ENCODE measurements at regions not wholly inside any gene's neighbourhood (a gene's known extent, or its start where the extent isn't known, plus 50 kb on each side); places are given as distances from the start of the nearest gene placed in this dataset.

GRCh38 chr2:156864753-156865152 is 392.8 kb upstream of the GALNT5 start:
- Histone ChIP-seq H4K20me1 (no peaks in the 10 kb centered on the region), H3K27ac (no peak overlapping the region), H3K9me3 (no peaks in the 10 kb centered on the region), H3K4me2 (no peak overlapping the region), H3K4me1 (no peaks in the 10 kb centered on the region), H3K9ac (no peak overlapping the region), H3K27me3 (no peaks in the 10 kb centered on the region), H3K36me3 (no peaks in the 10 kb centered on the region), H3K4me3 (no peak overlapping the region)
- TF ChIP-seq Cebpa-rat (IDR thresholded peaks at IDR 0.05): no peak

GRCh38 chr2:156867201-156867600 is 390.3 kb upstream of the GALNT5 start:
- no peaks in the 10 kb centered on the region for H3K36me3 ChIP-seq
- no peaks in the 10 kb centered on the region for H3K4me1 ChIP-seq
- H3K4me2 ChIP-seq: no peak overlapping the region
- no peaks in the 10 kb centered on the region for H4K20me1 ChIP-seq
- H3K4me3 ChIP-seq: no peak overlapping the region
- H3K9ac ChIP-seq: no peak overlapping the region
- TF ChIP-seq Cebpa-rat (IDR thresholded peaks at IDR 0.05): no peak
- no peaks in the 10 kb centered on the region for H3K27me3 ChIP-seq
- H3K9me3 ChIP-seq: no peaks in the 10 kb centered on the region
- no peak overlapping the region for H3K27ac ChIP-seq

- no peak for TF ChIP-seq Cebpa-rat (IDR thresholded peaks at IDR 0.05)
- H3K36me3 ChIP-seq: no peaks in the 10 kb centered on the region
- H3K27ac ChIP-seq: no peak overlapping the region
- no peak overlapping the region for H3K9ac ChIP-seq
- no peaks in the 10 kb centered on the region for H3K4me1 ChIP-seq
- H3K27me3 ChIP-seq: no peaks in the 10 kb centered on the region
- no peaks in the 10 kb centered on the region for H4K20me1 ChIP-seq
- H3K4me3 ChIP-seq: no peak overlapping the region
- no peak overlapping the region for H3K4me2 ChIP-seq
- H3K9me3 ChIP-seq: no peaks in the 10 kb centered on the region
Measured at GRCh38 chr2:156874707-156875106, 382.8 kb upstream of the GALNT5 start.

- H3K4me3 ChIP-seq: no peak overlapping the region
- H3K4me2 ChIP-seq: no peak overlapping the region
- no peak overlapping the region for H3K27ac ChIP-seq
- H4K20me1 ChIP-seq: no peaks in the 10 kb centered on the region
- TF ChIP-seq Cebpa-rat (IDR thresholded peaks at IDR 0.05): no peak
- H3K9me3 ChIP-seq: no peaks in the 10 kb centered on the region
- H3K4me1 ChIP-seq: no peaks in the 10 kb centered on the region
- H3K9ac ChIP-seq: no peak overlapping the region
- H3K36me3 ChIP-seq: no peaks in the 10 kb centered on the region
- no peaks in the 10 kb centered on the region for H3K27me3 ChIP-seq
Measured at GRCh38 chr2:156883804-156884203, 373.7 kb upstream of the GALNT5 start.

- no peak for TF ChIP-seq Cebpa-rat (IDR thresholded peaks at IDR 0.05)
- H3K27me3 ChIP-seq: no peaks in the 10 kb centered on the region
- no peak overlapping the region for H3K4me2 ChIP-seq
Measured at GRCh38 chr2:156884216-156884615, 373.3 kb upstream of the GALNT5 start.

GRCh38 chr2:156890529-156891148 is 366.9 kb upstream of the GALNT5 start:
- peaks cover 10% of the 10 kb centered on the region; the same call in 1 of the 2 replicates for H3K4me1 ChIP-seq
- no peak overlapping the region for H3K4me3 ChIP-seq
- H3K27ac ChIP-seq: no peak overlapping the region
- TF ChIP-seq Cebpa-rat (IDR thresholded peaks at IDR 0.05): no peak
- no peaks in the 10 kb centered on the region for H3K36me3 ChIP-seq
- H3K4me2 ChIP-seq: no peak overlapping the region
- H4K20me1 ChIP-seq: no peaks in the 10 kb centered on the region
- no peak overlapping the region for H3K9ac ChIP-seq
- H3K9me3 ChIP-seq: no peaks in the 10 kb centered on the region
- H3K27me3 ChIP-seq: peaks cover 26% of the 10 kb centered on the region

More at GRCh38 chr2:156884216-156884615, 373.3 kb upstream of the GALNT5 start:
- Histone ChIP-seq H3K36me3 (no peaks in the 10 kb centered on the region), H4K20me1 (no peaks in the 10 kb centered on the region), H3K9ac (no peak overlapping the region), H3K4me1 (no peaks in the 10 kb centered on the region), H3K27ac (no peak overlapping the region), H3K9me3 (no peaks in the 10 kb centered on the region), H3K4me3 (no peak overlapping the region)

GRCh38 chr2:156891609-156892008 is 365.9 kb upstream of the GALNT5 start:
- no peak overlapping the region for H3K9ac ChIP-seq
- H3K9me3 ChIP-seq: no peaks in the 10 kb centered on the region
- H3K4me2 ChIP-seq: no peak overlapping the region
- no peaks in the 10 kb centered on the region for H3K36me3 ChIP-seq
- no peaks in the 10 kb centered on the region for H4K20me1 ChIP-seq
- TF ChIP-seq Cebpa-rat (IDR thresholded peaks at IDR 0.05): no peak
- H3K27me3 ChIP-seq: peaks cover 26% of the 10 kb centered on the region
- H3K4me1 ChIP-seq: peaks cover 20% of the 10 kb centered on the region
- H3K4me3 ChIP-seq: no peak overlapping the region
- H3K27ac ChIP-seq: no peak overlapping the region

GRCh38 chr2:156892467-156893281 is 364.8 kb upstream of the GALNT5 start:
- Histone ChIP-seq H3K36me3 (no peaks in the 10 kb centered on the region), H3K4me3 (no peak overlapping the region), H3K27ac (no peak overlapping the region), H3K27me3 (peaks cover 26% of the 10 kb centered on the region), H3K4me2 (peak overlapping the region; percentile 48), H3K9ac (no peak overlapping the region), H3K9me3 (no peaks in the 10 kb centered on the region), H3K4me1 (peaks cover 22% of the 10 kb centered on the region), H4K20me1 (no peaks in the 10 kb centered on the region)
- no peak for TF ChIP-seq Cebpa-rat (IDR thresholded peaks at IDR 0.05)

- H3K4me2 ChIP-seq: peak overlapping the region; percentile 53
- no peak overlapping the region for H3K4me3 ChIP-seq
- peaks cover 17% of the 10 kb centered on the region for H3K4me1 ChIP-seq
- no peak overlapping the region for H3K9ac ChIP-seq
- peaks cover 30% of the 10 kb centered on the region for H3K27me3 ChIP-seq
- 0 out of 2 replicates have a peak, but pooled peaks cover 5% of the 10 kb centered on the region for H3K9me3 ChIP-seq
- H3K36me3 ChIP-seq: no peaks in the 10 kb centered on the region
- no peaks in the 10 kb centered on the region for H4K20me1 ChIP-seq
- no peak overlapping the region for H3K27ac ChIP-seq
- TF ChIP-seq Cebpa-rat (IDR thresholded peaks at IDR 0.05): no peak
Measured at GRCh38 chr2:156896294-156896693, 361.2 kb upstream of the GALNT5 start.

- H3K36me3 ChIP-seq: no peaks in the 10 kb centered on the region
- H3K4me1 ChIP-seq: peaks cover 17% of the 10 kb centered on the region
- H3K27ac ChIP-seq: no peak overlapping the region
- no peak; the same call in 1 of the 2 replicates for TF ChIP-seq Cebpa-rat (IDR thresholded peaks at IDR 0.05)
- H3K27me3 ChIP-seq: peaks cover 28% of the 10 kb centered on the region
- no peak overlapping the region for H3K9ac ChIP-seq
- H4K20me1 ChIP-seq: no peaks in the 10 kb centered on the region
- H3K4me2 ChIP-seq: no peak overlapping the region
- 0 out of 2 replicates have a peak, but pooled peaks cover 5% of the 10 kb centered on the region for H3K9me3 ChIP-seq
- H3K4me3 ChIP-seq: no peak overlapping the region
Measured at GRCh38 chr2:156897548-156897947, 360.0 kb upstream of the GALNT5 start.
